ENCODE measurements at regions not wholly inside any gene's neighbourhood (a gene's known extent, or its start where the extent isn't known, plus 50 kb on each side); places are given as distances from the start of the nearest gene placed in this dataset.

GRCh38 chr2:51103205-51103604 is 71.3 kb upstream of the NRXN1 start:
- Mint-ChIP-seq H3K4me1 (no peaks in the 10 kb centered on the region), H3K9me3 (peaks cover 2 to 16% (median 10%) of the 10 kb centered on the region in 3 donors), H3K36me3 (no peaks in the 10 kb centered on the region), H3K27me3 (no peaks in the 10 kb centered on the region), H3K4me3 (no peak overlapping the region), H3K27ac (no peak overlapping the region)
- Histone ChIP-seq H3K4me3 (ENCODE audit: control insufficient read depth in 1 of 2, extremely low read depth in 1 of 2, low read length in 1 of 2) (no peak overlapping the region), H3K9me3 (no peaks in the 10 kb centered on the region), H3K27me3 (replicated peaks in 1 of 2; ENCODE audit: control insufficient read depth in 2 of 2, extremely low read depth in 1 of 2, insufficient read depth in 2 of 2, low read length in 1 of 2) (no peaks in the 10 kb centered on the region), H3K4me1 (ENCODE audit: control insufficient read depth in 1 of 2, extremely low read depth in 1 of 2, insufficient read depth in 2 of 2, low read length in 2 of 2) (no peaks in the 10 kb centered on the region), H3K27ac (ENCODE audit: low read length) (no peak overlapping the region), H3K36me3 (ENCODE audit: control insufficient read depth in 2 of 2, extremely low read depth in 1 of 2, insufficient read depth in 1 of 2, low read length in 1 of 2) (no peaks in the 10 kb centered on the region)
- ATAC-seq (replicated peaks in 1 of 4), result no peak
- CTCF ChIA-PET, result no interaction called here
- 45% methylated on average over 6 of the region's 6 CpGs for WGBS (ENCODE audit: insufficient coverage)
- POLR2A ChIA-PET, result no interaction called here
- DNase-seq, result no peak

GRCh38 chr2:51093016-51093415 is 61.1 kb upstream of the NRXN1 start:
- Mint-ChIP-seq H3K36me3 (no peaks in the 10 kb centered on the region), H3K27ac (no peak overlapping the region), H3K4me1 (no peaks in the 10 kb centered on the region), H3K27me3 (no peaks in the 10 kb centered on the region), H3K9me3 (peaks cover 13 to 20% (median 16%) of the 10 kb centered on the region in 3 donors), H3K4me3 (no peak overlapping the region)
- Histone ChIP-seq H3K4me3 (ENCODE audit: control insufficient read depth in 1 of 2, extremely low read depth in 1 of 2, low read length in 1 of 2) (no peak overlapping the region), H3K4me1 (ENCODE audit: control insufficient read depth in 1 of 2, extremely low read depth in 1 of 2, insufficient read depth in 2 of 2, low read length in 2 of 2) (no peaks in the 10 kb centered on the region), H3K9me3 (no peaks in the 10 kb centered on the region), H3K27me3 (replicated peaks in 1 of 2; ENCODE audit: control insufficient read depth in 2 of 2, extremely low read depth in 1 of 2, insufficient read depth in 2 of 2, low read length in 1 of 2) (no peaks in the 10 kb centered on the region), H3K36me3 (ENCODE audit: control insufficient read depth in 2 of 2, extremely low read depth in 1 of 2, insufficient read depth in 1 of 2, low read length in 1 of 2) (no peaks in the 10 kb centered on the region), H3K27ac (ENCODE audit: low read length) (no peak overlapping the region)
- CTCF ChIA-PET, result no interaction called here
- ATAC-seq (replicated peaks in 1 of 4) (no peak), DNase-seq (no peak)
- POLR2A ChIA-PET, result no interaction called here
- WGBS (ENCODE audit: insufficient coverage), result 80% methylated on average over 2 of the region's 4 CpGs

- no peaks in the 10 kb centered on the region for H3K4me1 ChIP-seq (ENCODE audit: control insufficient read depth in 1 of 2, extremely low read depth in 1 of 2, insufficient read depth in 2 of 2, low read length in 2 of 2)
- ATAC-seq (replicated peaks in 1 of 4), result no peak
- no peak overlapping the region for H3K4me3 Mint-ChIP-seq
- H3K4me3 ChIP-seq (ENCODE audit: control insufficient read depth in 1 of 2, extremely low read depth in 1 of 2, low read length in 1 of 2), result no peak overlapping the region
- no peak for DNase-seq
- no CpG with 5 or more reads among the region's 3 CpGs for WGBS (ENCODE audit: insufficient coverage)
- H3K36me3 ChIP-seq (ENCODE audit: control insufficient read depth in 2 of 2, extremely low read depth in 1 of 2, insufficient read depth in 1 of 2, low read length in 1 of 2), result no peaks in the 10 kb centered on the region
- no peak overlapping the region for H3K27ac ChIP-seq (ENCODE audit: low read length)
- ChIA-PET POLR2A (no interaction called here), CTCF (no interaction called here)
- H3K27me3 Mint-ChIP-seq, result no peaks in the 10 kb centered on the region
- H3K4me1 Mint-ChIP-seq, result no peaks in the 10 kb centered on the region
- H3K27me3 ChIP-seq (replicated peaks in 1 of 2; ENCODE audit: control insufficient read depth in 2 of 2, extremely low read depth in 1 of 2, insufficient read depth in 2 of 2, low read length in 1 of 2), result no peaks in the 10 kb centered on the region
- no peak overlapping the region for H3K27ac Mint-ChIP-seq
- peaks cover 5 to 30% (median 16%) of the 10 kb centered on the region in 3 donors for H3K9me3 Mint-ChIP-seq
- no peaks in the 10 kb centered on the region for H3K9me3 ChIP-seq
- H3K36me3 Mint-ChIP-seq, result no peaks in the 10 kb centered on the region
These were observed 53.6 kb upstream of the NRXN1 start for GRCh38 chr2:51085420-51086068.

- Mint-ChIP-seq H3K27ac (no peak overlapping the region), H3K4me3 (no peak overlapping the region), H3K36me3 (no peaks in the 10 kb centered on the region), H3K9me3 (peaks cover 3 to 30% (median 16%) of the 10 kb centered on the region in 3 donors), H3K4me1 (no peaks in the 10 kb centered on the region), H3K27me3 (no peaks in the 10 kb centered on the region)
- no CpG with 5 or more reads among the region's 2 CpGs for WGBS (ENCODE audit: insufficient coverage)
- no peak for DNase-seq
- Histone ChIP-seq H3K4me1 (ENCODE audit: control insufficient read depth in 1 of 2, extremely low read depth in 1 of 2, insufficient read depth in 2 of 2, low read length in 2 of 2) (no peaks in the 10 kb centered on the region), H3K27ac (ENCODE audit: low read length) (no peak overlapping the region), H3K27me3 (replicated peaks in 1 of 2; ENCODE audit: control insufficient read depth in 2 of 2, extremely low read depth in 1 of 2, insufficient read depth in 2 of 2, low read length in 1 of 2) (no peaks in the 10 kb centered on the region), H3K9me3 (no peaks in the 10 kb centered on the region), H3K36me3 (ENCODE audit: control insufficient read depth in 2 of 2, extremely low read depth in 1 of 2, insufficient read depth in 1 of 2, low read length in 1 of 2) (no peaks in the 10 kb centered on the region), H3K4me3 (ENCODE audit: control insufficient read depth in 1 of 2, extremely low read depth in 1 of 2, low read length in 1 of 2) (no peak overlapping the region)
- POLR2A ChIA-PET, result no interaction called here
- no peak for ATAC-seq (replicated peaks in 1 of 4)
- CTCF ChIA-PET, result no interaction called here
These were observed 52.8 kb upstream of the NRXN1 start for GRCh38 chr2:51084750-51085149.
